H1 (cell line): ENCODE measurements at regions not wholly inside any gene's neighbourhood (a gene's known extent, or its start where the extent isn't known, plus 50 kb on each side); places are given as distances from the start of the nearest gene placed in this dataset.
A peak's percentile ranks its signal among the peaks of the same experiment; 100 is the strongest.

Experiments used
- CTCF ChIA-PET: fragments of 300-600 bp; sonication (Branson Sonifier 250); formaldehyde crosslinking; loops from one replicate; lab custom pipeline; 2021; ENCODE audit not compliant: partially characterized antibody; lab: Charles Lee
- POLR2A ChIA-PET: fragments of 300-600 bp; sonication (Branson Sonifier 250); formaldehyde crosslinking; loops from one replicate; lab custom pipeline; 2021; ENCODE audit warnings: inconsistent platforms; ENCODE audit not compliant: partially characterized antibody; lab: Charles Lee
- DNase-seq, 2 experiments: peaks; one replicate each; pipeline versions ENCODE4 v3.0.0 to v3.0.0-alpha.2; 2010 to 2022; ENCODE audit warnings: low spot score in 2 of 2, low read depth in 1 of 2, mixed read lengths in 1 of 2
- FAIRE-seq: peaks from 2 replicates; lab custom pipeline; 2011; peaks lifted over from hg19 to GRCh38; lab: Jason Lieb, UNC
- H2AFZ ChIP-seq: 2 replicates; pipeline ENCODE4 v1.8.1; 2012; ENCODE audit warnings: low read length, inconsistent platforms
- H2AK5ac ChIP-seq: 2 replicates; pipeline ENCODE4 v1.6.1; 2013; ENCODE audit warnings: low read depth, low read length
- H2BK120ac ChIP-seq: replicated peaks from 2 replicates; pipeline ENCODE3; 2013; ENCODE audit warnings: low read depth, low read length, inconsistent platforms
- H2BK12ac ChIP-seq: 2 replicates; pipeline ENCODE4 v1.6.1; 2013; ENCODE audit warnings: low read depth, low read length
- H2BK15ac ChIP-seq: 2 replicates; pipeline ENCODE4 v1.6.1; 2013; ENCODE audit warnings: low read length
- H2BK20ac ChIP-seq: 2 replicates; pipeline ENCODE4 v1.6.1; 2013; ENCODE audit warnings: low read length
- H2BK5ac ChIP-seq: 2 replicates; pipeline ENCODE4 v1.6.1; 2013; ENCODE audit warnings: low read depth, low read length
- H3K14ac ChIP-seq: 2 replicates; pipeline ENCODE4 v1.6.1; 2013; ENCODE audit warnings: inconsistent platforms; ENCODE audit not compliant: insufficient read length
- H3K18ac ChIP-seq: 2 replicates; pipeline ENCODE4 v1.6.1; 2013; ENCODE audit warnings: low read length; ENCODE audit errors: extremely low read depth
- H3K23ac ChIP-seq: 2 replicates; pipeline ENCODE4 v1.6.1; 2013; ENCODE audit warnings: inconsistent platforms; ENCODE audit not compliant: insufficient read length
- H3K23me2 ChIP-seq: 2 replicates; pipeline ENCODE4 v1.6.1; 2013; ENCODE audit warnings: low read depth, low read length
- H3K27ac ChIP-seq: 2 replicates; pipeline ENCODE4 v1.6.1; 2011; ENCODE audit warnings: low read depth, low read length, inconsistent platforms
- H3K27me3 ChIP-seq, 4 experiments: replicated peaks in 1 of 4; 1 replicate in 1 of 4; 2 replicates in 3 of 4; pipeline versions ENCODE4 v1.6.1 to v1.8.1; 2011 to 2013; ENCODE audit warnings: low read length in 3 of 4, mild to moderate bottlenecking in 3 of 4, inconsistent platforms in 2 of 4, mixed read lengths in 2 of 4, moderate library complexity in 1 of 4; ENCODE audit not compliant: control insufficient read depth in 3 of 4, insufficient read depth in 3 of 4; ENCODE audit errors: extremely low read depth in 1 of 4
- H3K36me3 ChIP-seq, 4 experiments: 2 replicates each; pipeline versions ENCODE4 v1.6.1 to v1.8.1; 2011 to 2013; ENCODE audit warnings: mild to moderate bottlenecking in 4 of 4, low read length in 3 of 4, moderate library complexity in 2 of 4, control low read depth in 1 of 4, inconsistent platforms in 1 of 4; ENCODE audit not compliant: insufficient read depth in 4 of 4, control insufficient read depth in 2 of 4
- H3K4ac ChIP-seq: replicated peaks from 2 replicates; pipeline ENCODE3; 2013; ENCODE audit warnings: low read length, low read depth, mixed read lengths, inconsistent platforms; ENCODE audit not compliant: insufficient read length
- H3K4me1 ChIP-seq, 4 experiments: replicated peaks in 1 of 4; 1 replicate in 1 of 4; 2 replicates in 3 of 4; pipeline versions ENCODE4 v1.6.1 to v1.8.1; 2011 to 2013; ENCODE audit warnings: low read length in 3 of 4, inconsistent platforms in 2 of 4, mixed read lengths in 1 of 4; ENCODE audit not compliant: insufficient read depth in 4 of 4, control insufficient read depth in 3 of 4
- H3K4me2 ChIP-seq, 2 experiments: 2 replicates each; pipeline versions ENCODE4 v1.6.1 to v1.8.1; 2011 to 2013; ENCODE audit warnings: low read depth in 2 of 2, low read length in 2 of 2, control low read depth in 1 of 2, inconsistent platforms in 1 of 2, mild to moderate bottlenecking in 1 of 2; ENCODE audit not compliant: insufficient read depth in 1 of 2
- H3K4me3 ChIP-seq, 4 experiments: fragments of 200-600, 300-600 bp in 1 of 4; sonication (generic), shearing (Covaris generic), sonication (Bioruptor Twin) in 1 of 4; 2 replicates each; pipeline versions ENCODE4 v1.5.1 to v1.8.1; 2011 to 2016; ENCODE audit warnings: low read length in 4 of 4, low read depth in 3 of 4, control low read depth in 2 of 4, inconsistent platforms in 2 of 4, mild to moderate bottlenecking in 2 of 4, mixed read lengths in 1 of 4, moderate library complexity in 1 of 4; ENCODE audit not compliant: insufficient read depth in 2 of 4; ENCODE audit errors: extremely low read depth in 1 of 4
- H3K56ac ChIP-seq: replicated peaks from 2 replicates; pipeline ENCODE3; 2013; ENCODE audit warnings: low read depth, mild to moderate bottlenecking, mixed read lengths, low read length, inconsistent platforms; ENCODE audit not compliant: insufficient read length
- H3K79me1 ChIP-seq: 2 replicates; pipeline ENCODE4 v1.6.1; 2013; ENCODE audit warnings: low read depth, low read length, control low read depth
- H3K79me2 ChIP-seq, 2 experiments: 2 replicates each; pipeline versions ENCODE4 v1.6.1 to v1.8.1; 2012 to 2013; ENCODE audit warnings: low read length in 2 of 2, mild to moderate bottlenecking in 2 of 2, inconsistent platforms in 1 of 2; ENCODE audit not compliant: insufficient read depth in 2 of 2, control insufficient read depth in 1 of 2
- H3K9ac ChIP-seq, 4 experiments: replicated peaks in 1 of 4; 1 replicate in 1 of 4; 2 replicates in 3 of 4; pipeline versions ENCODE4 v1.6.1 to v1.8.1; 2011 to 2013; ENCODE audit warnings: low read depth in 3 of 4, low read length in 3 of 4, control low read depth in 2 of 4, mild to moderate bottlenecking in 2 of 4, moderate library complexity in 2 of 4, inconsistent platforms in 1 of 4; ENCODE audit errors: extremely low read depth in 1 of 4
- H3K9me3 ChIP-seq, 2 experiments: 2 replicates each; pipeline versions ENCODE4 v1.6.1 to v1.8.1; 2012 to 2013; ENCODE audit warnings: mild to moderate bottlenecking in 2 of 2, moderate library complexity in 2 of 2, control low read depth in 1 of 2, inconsistent platforms in 1 of 2, low read depth in 1 of 2, low read length in 1 of 2, mixed read lengths in 1 of 2; ENCODE audit not compliant: insufficient read depth in 2 of 2
- H4K20me1 ChIP-seq, 2 experiments: replicated peaks in 1 of 2; 2 replicates each; pipeline versions ENCODE3 to v1.8.1; 2011 to 2013; ENCODE audit warnings: inconsistent platforms in 2 of 2, low read length in 2 of 2, mild to moderate bottlenecking in 1 of 2; ENCODE audit not compliant: insufficient read depth in 2 of 2, control insufficient read depth in 1 of 2
- H4K5ac ChIP-seq: 2 replicates; pipeline ENCODE4 v1.6.1; 2013; ENCODE audit warnings: low read length, low read depth, mixed read lengths, inconsistent platforms; ENCODE audit not compliant: insufficient read length
- H4K8ac ChIP-seq: 2 replicates; pipeline ENCODE4 v1.8.0; 2013; ENCODE audit warnings: mild to moderate bottlenecking, moderate library complexity, low read length, inconsistent platforms; ENCODE audit not compliant: insufficient read depth; ENCODE audit errors: extremely low read depth
- H4K91ac ChIP-seq: replicated peaks from 2 replicates; pipeline ENCODE3; 2013; ENCODE audit warnings: low read length, mixed read lengths, inconsistent platforms; ENCODE audit not compliant: insufficient read length
- BACH1 ChIP-seq: IDR thresholded peaks from 2 replicates; pipeline ENCODE4 v1.6.1; 2012; ENCODE audit warnings: low read length, improper control_type of control experiment
- BRCA1 ChIP-seq: IDR thresholded peaks from 2 replicates; pipeline ENCODE4 v1.6.1; 2012; ENCODE audit warnings: low read depth, low read length, improper control_type of control experiment
- CBX8 ChIP-seq: fragments of 300-800, 300-1000 bp; sonication (generic); IDR thresholded peaks from 2 replicates; pipeline ENCODE4 v1.7.1; 2016; ENCODE audit warnings: low read depth, low read length, borderline replicate concordance
- EGR1 ChIP-seq: IDR thresholded peaks from 2 replicates; pipeline ENCODE4 v1.6.1; 2011; ENCODE audit warnings: low read depth, low read length, borderline replicate concordance
- FOSL1 ChIP-seq: IDR thresholded peaks from 2 replicates; pipeline ENCODE4 v1.6.1; 2011; ENCODE audit warnings: mild to moderate bottlenecking, low read depth, low read length, moderate library complexity; ENCODE audit not compliant: insufficient read depth
- KDM5A ChIP-seq: fragments of 200-600 bp; IDR thresholded peaks from 2 replicates; pipeline ENCODE4 v1.7.1; 2012; ENCODE audit warnings: mild to moderate bottlenecking, low read length, inconsistent platforms, mixed read lengths
- MAFK ChIP-seq: IDR thresholded peaks from 2 replicates; pipeline ENCODE4 v1.6.1; 2012; ENCODE audit warnings: low read depth, mild to moderate bottlenecking, improper control_type of control experiment, low read length
- RBBP5 ChIP-seq: IDR thresholded peaks from 2 replicates; pipeline ENCODE4 v1.7.1; 2012; ENCODE audit warnings: low read depth, mild to moderate bottlenecking, inconsistent platforms, low read length, moderate library complexity, borderline replicate concordance
- SIRT6 ChIP-seq: IDR thresholded peaks from one replicate; pipeline ENCODE4 v1.7.1; 2012; ENCODE audit warnings: low read length, inconsistent platforms
- ZNF274 ChIP-seq: IDR thresholded peaks from 2 replicates; pipeline ENCODE4 v1.7.0; 2012; ENCODE audit warnings: low read length, borderline replicate concordance; ENCODE audit errors: extremely low read depth
- WGBS, 2 experiments: shearing (Covaris generic) in 1 of 2; methylation state at CpG; one replicate each; pipeline versions ENCODE4 v1.1.6 to v1.1.7; 2013 to 2015; ENCODE audit warnings: low lambda C conversion rate in 2 of 2, mixed read lengths in 2 of 2, inconsistent platforms in 1 of 2, low coverage in 1 of 2, missing lambda C conversion rate in 1 of 2; ENCODE audit not compliant: insufficient replicate concordance in 2 of 2, insufficient coverage in 1 of 2, insufficient read length in 1 of 2; ENCODE audit errors: extremely low coverage in 1 of 2, missing lambda C conversion rate in 1 of 2; 5-methylcytosine and 5-hydroxymethylcytosine counted together
- TF ChIP-seq, protein P1 (sequence below): IDR thresholded peaks from 2 replicates; pipeline ENCODE4 v1.6.1; 2012; ENCODE audit warnings: low read length, inconsistent platforms
- TF ChIP-seq, protein P2 (sequence below): IDR thresholded peaks from 2 replicates; pipeline ENCODE4 v1.6.1; 2012; ENCODE audit warnings: inconsistent platforms

DNA sequence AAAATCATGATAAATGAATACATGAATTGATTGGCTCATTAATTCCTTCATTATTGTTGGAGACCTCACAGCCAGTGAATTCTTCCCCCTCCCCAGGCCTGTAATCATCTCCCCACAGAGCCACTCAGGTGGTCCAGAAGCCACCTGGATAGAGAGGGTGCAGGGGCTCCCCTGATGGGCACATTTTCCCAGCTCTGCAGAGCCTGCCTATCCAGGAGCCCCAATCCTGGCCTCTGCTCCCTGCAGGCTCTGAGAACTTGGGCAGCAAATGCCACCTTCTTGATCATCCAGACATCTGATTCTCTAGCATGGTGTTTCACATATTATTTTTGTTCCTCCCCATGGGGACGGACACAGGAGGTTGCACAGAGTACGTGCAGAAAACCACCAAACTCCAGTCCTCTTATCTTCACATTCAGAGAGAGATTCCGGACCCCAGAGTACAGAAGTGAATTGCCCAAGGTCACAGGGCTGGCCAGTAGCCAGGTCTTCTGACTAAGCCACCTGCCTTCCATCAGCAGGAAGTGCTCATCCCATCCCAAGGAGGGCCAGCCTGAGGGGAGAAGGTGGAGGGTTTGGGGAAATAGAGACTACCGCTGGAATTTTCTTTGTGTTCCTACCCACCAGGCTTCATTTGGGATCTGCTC is 348.0 kb downstream of the BUD13 start:
- CTCF ChIA-PET = interaction anchor here (0.9 to 4.8 kb wide), 5 partner anchors 11 to 148 kb away, joined by 3 to 18 read pairs (median 3); no protein-coding TSS in a partner anchor
- no peaks in the 10 kb centered on the region for H3K27me3 ChIP-seq
- POLR2A ChIA-PET = no interaction called here
- DNase-seq (no peak), FAIRE-seq (no peak)
- H3K79me2 ChIP-seq = 0 out of 4 replicates have a peak, but pooled peaks cover 0 to 4% of the 10 kb centered on the region in 2 experiments
- H4K5ac ChIP-seq = no peak overlapping the region
- H3K4ac ChIP-seq = no peak overlapping the region
- no peaks in the 10 kb centered on the region; the same call in 1 of the 2 replicates for H3K79me1 ChIP-seq
- no peaks in the 10 kb centered on the region for H4K20me1 ChIP-seq
- H3K36me3 ChIP-seq = no peaks in the 10 kb centered on the region
- no peak overlapping the region for H3K18ac ChIP-seq
- no peak overlapping the region for H3K23ac ChIP-seq
- peaks cover 3 to 21% (median 9%) of the 10 kb centered on the region in 4 experiments; a peak in 6 of 7 replicates for H3K4me1 ChIP-seq
- H2AFZ ChIP-seq = no peak overlapping the region
- H2BK20ac ChIP-seq = no peak overlapping the region
- no peak overlapping the region for H3K56ac ChIP-seq
- H2BK12ac ChIP-seq = 0 out of 2 replicates have a peak overlapping the region, but pooled peaks have one; percentile 44
- H3K27ac ChIP-seq = no peak overlapping the region
- no peak overlapping the region for H2BK120ac ChIP-seq
- WGBS, 2 experiments = 98% methylated on average over 4 of the region's 4 CpGs; no CpG with 5 or more reads in 1 of the 2 experiments
- no peak overlapping the region for H3K4me2 ChIP-seq
- no peak overlapping the region for H2BK15ac ChIP-seq
- peaks cover 0 to 4% of the 10 kb centered on the region in 2 experiments; a peak in 1 of 4 replicates for H3K9me3 ChIP-seq
- no peak overlapping the region for H4K8ac ChIP-seq
- no peak overlapping the region for H3K14ac ChIP-seq
- no peak overlapping the region for H3K9ac ChIP-seq
- peak overlapping the region; percentile 47; the same call in 1 of the 2 replicates for H2BK5ac ChIP-seq
- H4K91ac ChIP-seq = no peak overlapping the region
- no peak overlapping the region for H2AK5ac ChIP-seq
- no peaks in the 10 kb centered on the region for H3K23me2 ChIP-seq
- H3K4me3 ChIP-seq = no peak overlapping the region
- TF ChIP-seq ZNF274 = no peak
- TF ChIP-seq BRCA1 = no peak
- TF ChIP-seq KDM5A = no peak
- no peak for TF ChIP-seq CBX8
- TF ChIP-seq, protein P1, sequence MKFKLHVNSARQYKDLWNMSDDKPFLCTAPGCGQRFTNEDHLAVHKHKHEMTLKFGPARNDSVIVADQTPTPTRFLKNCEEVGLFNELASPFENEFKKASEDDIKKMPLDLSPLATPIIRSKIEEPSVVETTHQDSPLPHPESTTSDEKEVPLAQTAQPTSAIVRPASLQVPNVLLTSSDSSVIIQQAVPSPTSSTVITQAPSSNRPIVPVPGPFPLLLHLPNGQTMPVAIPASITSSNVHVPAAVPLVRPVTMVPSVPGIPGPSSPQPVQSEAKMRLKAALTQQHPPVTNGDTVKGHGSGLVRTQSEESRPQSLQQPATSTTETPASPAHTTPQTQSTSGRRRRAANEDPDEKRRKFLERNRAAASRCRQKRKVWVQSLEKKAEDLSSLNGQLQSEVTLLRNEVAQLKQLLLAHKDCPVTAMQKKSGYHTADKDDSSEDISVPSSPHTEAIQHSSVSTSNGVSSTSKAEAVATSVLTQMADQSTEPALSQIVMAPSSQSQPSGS = no peak
- TF ChIP-seq EGR1 = no peak
- TF ChIP-seq RBBP5 = no peak
- no peak for TF ChIP-seq SIRT6
- TF ChIP-seq BACH1 = no peak
- TF ChIP-seq MAFK = no peak
- TF ChIP-seq FOSL1 = no peak
- TF ChIP-seq, protein P2, sequence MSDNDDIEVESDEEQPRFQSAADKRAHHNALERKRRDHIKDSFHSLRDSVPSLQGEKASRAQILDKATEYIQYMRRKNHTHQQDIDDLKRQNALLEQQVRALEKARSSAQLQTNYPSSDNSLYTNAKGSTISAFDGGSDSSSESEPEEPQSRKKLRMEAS = no peak
